ENCODE measurements at regions not wholly inside any gene's neighbourhood (a gene's known extent, or its start where the extent isn't known, plus 50 kb on each side); places are given as distances from the start of the nearest gene placed in this dataset.

GRCh38 chr2:238695538-238695937, 152.3 kb upstream of the TWIST2 start:
- TF ChIP-seq CTCF (IDR thresholded peaks at IDR 0.05 in 4 of 5, conservative IDR thresholded peaks at IDR 0.05 in 1 of 5) (no peak), POLR2A (IDR thresholded peaks at IDR 0.05) (no peak)
